HepG2 (cell line): ENCODE measurements at regions not wholly inside any gene's neighbourhood (a gene's known extent, or its start where the extent isn't known, plus 50 kb on each side); places are given as distances from the start of the nearest gene placed in this dataset.

ENCODE experiments used
- CHD2 ChIP-seq: IDR thresholded peaks from 2 replicates; pipeline ENCODE4 v1.6.1; 2011; ENCODE audit warnings: low read depth, low read length, improper control_type of control experiment
- EEA1 ChIP-seq: sonication (generic); formaldehyde crosslinking; IDR thresholded peaks from 2 replicates; pipeline ENCODE4 v1.5.1; 2020; ENCODE audit warnings: mild to moderate bottlenecking, missing genetic modification reagents, borderline replicate concordance
- HNRNPUL1 ChIP-seq: fragments of 200-400 bp; formaldehyde crosslinking; IDR thresholded peaks from 2 replicates; pipeline ENCODE4 v1.6.1; 2017; ENCODE audit warnings: low read depth, mild to moderate bottlenecking, low read length, moderate library complexity
- NFKB2 ChIP-seq: sonication (generic); formaldehyde crosslinking; IDR thresholded peaks from 2 replicates; pipeline ENCODE4 v1.4.0; 2020; ENCODE audit warnings: missing genetic modification reagents, borderline replicate concordance
- NR2F1 ChIP-seq, 2 experiments: fragments of 450-650 bp in 1 of 2; formaldehyde crosslinking in 1 of 2; IDR thresholded peaks; 2 replicates each; pipeline versions ENCODE4 v1.5.0 to v1.6.1; 2016 to 2020; ENCODE audit warnings: mild to moderate bottlenecking in 1 of 2, missing compliant biosample characterization in 1 of 2, missing genetic modification reagents in 1 of 2, moderate library complexity in 1 of 2
- RERE ChIP-seq: IDR thresholded peaks from 2 replicates; pipeline ENCODE4 v1.6.1; 2016; ENCODE audit warnings: low read depth, missing genetic modification reagents, missing compliant biosample characterization
- TBX2 ChIP-seq: sonication (generic); formaldehyde crosslinking; IDR thresholded peaks from 2 replicates; pipeline ENCODE4 v1.5.0; 2020; ENCODE audit warnings: missing genetic modification reagents, mild to moderate bottlenecking, borderline replicate concordance
- ZNF224 ChIP-seq: sonication (generic); formaldehyde crosslinking; IDR thresholded peaks from 2 replicates; pipeline ENCODE4 v1.5.0; 2020; ENCODE audit warnings: mild to moderate bottlenecking, missing genetic modification reagents
- ZNF598 ChIP-seq: sonication (generic); formaldehyde crosslinking; IDR thresholded peaks from 2 replicates; pipeline ENCODE4 v1.5.1; 2020; ENCODE audit warnings: mild to moderate bottlenecking, missing genetic modification reagents, borderline replicate concordance
- ZNF709 ChIP-seq: sonication (generic); formaldehyde crosslinking; IDR thresholded peaks from 2 replicates; pipeline ENCODE4 v1.5.0; 2020; ENCODE audit warnings: mild to moderate bottlenecking, missing genetic modification reagents
- ZNF879 ChIP-seq: sonication (generic); formaldehyde crosslinking; IDR thresholded peaks from 2 replicates; pipeline ENCODE4 v1.8.1; 2023; ENCODE audit warnings: missing genetic modification reagents

GRCh38 chr10:14391342-14391741, 60.6 kb upstream of the FRMD4A start (continued):
- TF ChIP-seq RERE (CRISPR knock-in tag) (no peak), ZNF224 (CRISPR knock-in tag) (no peak), ZNF598 (CRISPR knock-in tag) (no peak), NR2F1 (CRISPR knock-in tag; IDR thresholded peaks at IDR 0.05) (no peak), ZNF879 (CRISPR knock-in tag) (no peak), NFKB2 (CRISPR knock-in tag) (no peak), HNRNPUL1 (no peak), EEA1 (CRISPR knock-in tag) (no peak), ZNF709 (CRISPR knock-in tag) (no peak), TBX2 (CRISPR knock-in tag) (no peak), CHD2 (no peak)
